ENCODE measurements at regions not wholly inside any gene's neighbourhood (a gene's known extent, or its start where the extent isn't known, plus 50 kb on each side); places are given as distances from the start of the nearest gene placed in this dataset.

DNA sequence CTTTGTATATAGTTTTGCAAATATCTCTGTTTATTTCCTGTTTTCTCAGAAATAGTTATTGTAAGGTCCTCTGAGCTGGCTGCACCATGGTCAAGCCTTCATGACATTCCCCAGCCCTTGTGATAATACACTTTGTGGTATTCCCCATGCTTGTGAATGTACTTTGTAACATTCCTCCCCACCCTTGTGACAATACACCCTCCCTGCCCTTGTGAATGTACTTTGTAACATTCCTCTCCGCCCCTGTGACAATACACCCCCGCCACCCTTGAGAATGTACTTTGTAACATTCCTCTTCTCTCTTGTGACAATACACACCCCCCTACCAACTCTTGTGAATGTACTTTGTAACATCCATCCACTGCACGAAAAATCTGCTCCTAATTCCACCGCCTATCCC, 530.7 kb downstream of the CENPC start (continued):
- TF ChIP-seq SRSF1 (optimal IDR thresholded peaks at IDR 0.05; ENCODE audit: low read depth, low read length) = no peak
- TF ChIP-seq NONO (IDR thresholded peaks at IDR 0.05) = no peak
- TF ChIP-seq NONO (CRISPR knock-in tag; conservative IDR thresholded peaks at IDR 0.05) = 0 out of 2 replicates have a peak, but pooled peaks have one; percentile 38
- no peak for TF ChIP-seq ZNF841 (CRISPR knock-in tag; IDR thresholded peaks at IDR 0.05; ENCODE audit: borderline replicate concordance)
- TF ChIP-seq, protein P1, sequence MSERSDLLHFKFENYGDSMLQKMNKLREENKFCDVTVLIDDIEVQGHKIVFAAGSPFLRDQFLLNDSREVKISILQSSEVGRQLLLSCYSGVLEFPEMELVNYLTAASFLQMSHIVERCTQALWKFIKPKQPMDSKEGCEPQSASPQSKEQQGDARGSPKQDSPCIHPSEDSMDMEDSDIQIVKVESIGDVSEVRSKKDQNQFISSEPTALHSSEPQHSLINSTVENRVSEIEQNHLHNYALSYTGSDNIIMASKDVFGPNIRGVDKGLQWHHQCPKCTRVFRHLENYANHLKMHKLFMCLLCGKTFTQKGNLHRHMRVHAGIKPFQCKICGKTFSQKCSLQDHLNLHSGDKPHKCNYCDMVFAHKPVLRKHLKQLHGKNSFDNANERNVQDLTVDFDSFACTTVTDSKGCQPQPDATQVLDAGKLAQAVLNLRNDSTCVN (CRISPR knock-in tag; IDR thresholded peaks at IDR 0.05; ENCODE audit: borderline replicate concordance) = no peak
- peak; percentile 76 for TF ChIP-seq POGZ (CRISPR knock-in tag; IDR thresholded peaks at IDR 0.05)
- TF ChIP-seq ZNF205 (CRISPR knock-in tag; IDR thresholded peaks at IDR 0.05) = no peak
- TF ChIP-seq ZNF383 (CRISPR knock-in tag; IDR thresholded peaks at IDR 0.05; ENCODE audit: borderline replicate concordance) = no peak
- TF ChIP-seq ZBTB8A (CRISPR knock-in tag; IDR thresholded peaks at IDR 0.05; ENCODE audit: borderline replicate concordance, low read depth) = no peak
- TF ChIP-seq ZNF598 (CRISPR knock-in tag; IDR thresholded peaks at IDR 0.05; ENCODE audit: borderline replicate concordance) = no peak
- no peak for TF ChIP-seq ARID2 (CRISPR knock-in tag; IDR thresholded peaks at IDR 0.05; ENCODE audit: borderline replicate concordance)
- TF ChIP-seq MAF1 (CRISPR knock-in tag; IDR thresholded peaks at IDR 0.05; ENCODE audit: borderline replicate concordance) = no peak
- TF ChIP-seq CREM (IDR thresholded peaks at IDR 0.05) = peak; percentile 55; the same call in 1 of the 2 replicates
- TF ChIP-seq CREM (CRISPR knock-in tag; IDR thresholded peaks at IDR 0.05) = no peak
- TF ChIP-seq, protein P2, sequence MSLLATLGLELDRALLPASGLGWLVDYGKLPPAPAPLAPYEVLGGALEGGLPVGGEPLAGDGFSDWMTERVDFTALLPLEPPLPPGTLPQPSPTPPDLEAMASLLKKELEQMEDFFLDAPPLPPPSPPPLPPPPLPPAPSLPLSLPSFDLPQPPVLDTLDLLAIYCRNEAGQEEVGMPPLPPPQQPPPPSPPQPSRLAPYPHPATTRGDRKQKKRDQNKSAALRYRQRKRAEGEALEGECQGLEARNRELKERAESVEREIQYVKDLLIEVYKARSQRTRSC (CRISPR knock-in tag; IDR thresholded peaks at IDR 0.05; ENCODE audit: low read depth) = no peak
- TF ChIP-seq, protein P3, sequence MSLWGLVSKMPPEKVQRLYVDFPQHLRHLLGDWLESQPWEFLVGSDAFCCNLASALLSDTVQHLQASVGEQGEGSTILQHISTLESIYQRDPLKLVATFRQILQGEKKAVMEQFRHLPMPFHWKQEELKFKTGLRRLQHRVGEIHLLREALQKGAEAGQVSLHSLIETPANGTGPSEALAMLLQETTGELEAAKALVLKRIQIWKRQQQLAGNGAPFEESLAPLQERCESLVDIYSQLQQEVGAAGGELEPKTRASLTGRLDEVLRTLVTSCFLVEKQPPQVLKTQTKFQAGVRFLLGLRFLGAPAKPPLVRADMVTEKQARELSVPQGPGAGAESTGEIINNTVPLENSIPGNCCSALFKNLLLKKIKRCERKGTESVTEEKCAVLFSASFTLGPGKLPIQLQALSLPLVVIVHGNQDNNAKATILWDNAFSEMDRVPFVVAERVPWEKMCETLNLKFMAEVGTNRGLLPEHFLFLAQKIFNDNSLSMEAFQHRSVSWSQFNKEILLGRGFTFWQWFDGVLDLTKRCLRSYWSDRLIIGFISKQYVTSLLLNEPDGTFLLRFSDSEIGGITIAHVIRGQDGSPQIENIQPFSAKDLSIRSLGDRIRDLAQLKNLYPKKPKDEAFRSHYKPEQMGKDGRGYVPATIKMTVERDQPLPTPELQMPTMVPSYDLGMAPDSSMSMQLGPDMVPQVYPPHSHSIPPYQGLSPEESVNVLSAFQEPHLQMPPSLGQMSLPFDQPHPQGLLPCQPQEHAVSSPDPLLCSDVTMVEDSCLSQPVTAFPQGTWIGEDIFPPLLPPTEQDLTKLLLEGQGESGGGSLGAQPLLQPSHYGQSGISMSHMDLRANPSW (CRISPR knock-in tag; IDR thresholded peaks at IDR 0.05; ENCODE audit: borderline replicate concordance) = no peak
- TF ChIP-seq, protein P4, sequence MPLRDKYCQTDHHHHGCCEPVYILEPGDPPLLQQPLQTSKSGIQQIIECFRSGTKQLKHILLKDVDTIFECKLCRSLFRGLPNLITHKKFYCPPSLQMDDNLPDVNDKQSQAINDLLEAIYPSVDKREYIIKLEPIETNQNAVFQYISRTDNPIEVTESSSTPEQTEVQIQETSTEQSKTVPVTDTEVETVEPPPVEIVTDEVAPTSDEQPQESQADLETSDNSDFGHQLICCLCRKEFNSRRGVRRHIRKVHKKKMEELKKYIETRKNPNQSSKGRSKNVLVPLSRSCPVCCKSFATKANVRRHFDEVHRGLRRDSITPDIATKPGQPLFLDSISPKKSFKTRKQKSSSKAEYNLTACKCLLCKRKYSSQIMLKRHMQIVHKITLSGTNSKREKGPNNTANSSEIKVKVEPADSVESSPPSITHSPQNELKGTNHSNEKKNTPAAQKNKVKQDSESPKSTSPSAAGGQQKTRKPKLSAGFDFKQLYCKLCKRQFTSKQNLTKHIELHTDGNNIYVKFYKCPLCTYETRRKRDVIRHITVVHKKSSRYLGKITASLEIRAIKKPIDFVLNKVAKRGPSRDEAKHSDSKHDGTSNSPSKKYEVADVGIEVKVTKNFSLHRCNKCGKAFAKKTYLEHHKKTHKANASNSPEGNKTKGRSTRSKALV (CRISPR knock-in tag; IDR thresholded peaks at IDR 0.05) = no peak
- no peak for TF ChIP-seq RXRB (CRISPR knock-in tag; IDR thresholded peaks at IDR 0.05; ENCODE audit: borderline replicate concordance)
- no peak for TF ChIP-seq BRCA1 (CRISPR knock-in tag; IDR thresholded peaks at IDR 0.05)
- TF ChIP-seq, protein P5, sequence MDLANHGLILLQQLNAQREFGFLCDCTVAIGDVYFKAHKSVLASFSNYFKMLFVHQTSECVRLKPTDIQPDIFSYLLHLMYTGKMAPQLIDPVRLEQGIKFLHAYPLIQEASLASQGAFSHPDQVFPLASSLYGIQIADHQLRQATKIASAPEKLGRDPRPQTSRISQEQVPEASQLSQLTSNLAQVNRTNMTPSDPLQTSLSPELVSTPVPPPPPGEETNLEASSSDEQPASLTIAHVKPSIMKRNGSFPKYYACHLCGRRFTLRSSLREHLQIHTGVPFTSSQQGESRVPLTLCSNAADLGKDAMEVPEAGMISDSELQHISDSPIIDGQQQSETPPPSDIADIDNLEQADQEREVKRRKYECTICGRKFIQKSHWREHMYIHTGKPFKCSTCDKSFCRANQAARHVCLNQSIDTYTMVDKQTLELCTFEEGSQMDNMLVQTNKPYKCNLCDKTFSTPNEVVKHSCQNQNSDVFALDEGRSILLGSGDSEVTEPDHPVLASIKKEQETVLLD (CRISPR knock-in tag; IDR thresholded peaks at IDR 0.05; ENCODE audit: low read depth) = no peak
- TF ChIP-seq, protein P6, sequence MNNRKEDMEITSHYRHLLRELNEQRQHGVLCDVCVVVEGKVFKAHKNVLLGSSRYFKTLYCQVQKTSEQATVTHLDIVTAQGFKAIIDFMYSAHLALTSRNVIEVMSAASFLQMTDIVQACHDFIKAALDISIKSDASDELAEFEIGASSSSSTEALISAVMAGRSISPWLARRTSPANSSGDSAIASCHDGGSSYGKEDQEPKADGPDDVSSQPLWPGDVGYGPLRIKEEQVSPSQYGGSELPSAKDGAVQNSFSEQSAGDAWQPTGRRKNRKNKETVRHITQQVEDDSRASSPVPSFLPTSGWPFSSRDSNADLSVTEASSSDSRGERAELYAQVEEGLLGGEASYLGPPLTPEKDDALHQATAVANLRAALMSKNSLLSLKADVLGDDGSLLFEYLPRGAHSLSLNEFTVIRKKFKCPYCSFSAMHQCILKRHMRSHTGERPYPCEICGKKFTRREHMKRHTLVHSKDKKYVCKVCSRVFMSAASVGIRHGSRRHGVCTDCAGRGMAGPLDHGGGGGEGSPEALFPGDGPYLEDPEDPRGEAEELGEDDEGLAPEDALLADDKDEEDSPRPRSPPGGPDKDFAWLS (CRISPR knock-in tag; IDR thresholded peaks at IDR 0.05; ENCODE audit: borderline replicate concordance) = no peak

Measured in HepG2 (cell line).